ENCODE measurements at regions not wholly inside any gene's neighbourhood (a gene's known extent, or its start where the extent isn't known, plus 50 kb on each side); places are given as distances from the start of the nearest gene placed in this dataset.

- TF ChIP-seq CREB1 (CRISPR knock-in tag; IDR thresholded peaks at IDR 0.05) (no peak), CTCF (IDR thresholded peaks at IDR 0.05) (no peak), TP53 (CRISPR knock-in tag; IDR thresholded peaks at IDR 0.05) (no peak), ZNF232 (CRISPR knock-in tag; IDR thresholded peaks at IDR 0.05) (no peak), ATF1 (CRISPR knock-in tag; IDR thresholded peaks at IDR 0.05) (no peak), ZSCAN18 (CRISPR knock-in tag; IDR thresholded peaks at IDR 0.05) (no peak), JUN (CRISPR knock-in tag; IDR thresholded peaks at IDR 0.05) (no peak)
These were observed 51.7 kb upstream of the TFAP2D start for GRCh38 chr6:50661636-50662035.

Measured in WTC11 (cell line).